Parathyroid adenoma (tissue), 2 donors: ENCODE measurements at regions not wholly inside any gene's neighbourhood (a gene's known extent, or its start where the extent isn't known, plus 50 kb on each side); places are given as distances from the start of the nearest gene placed in this dataset.

Experiments used
- H2AFZ ChIP-seq: fragments of 300-600 bp; sonication (generic); one replicate; pipeline ENCODE4 v1.7.0; 2017; ENCODE audit warnings: antibody characterized with exemption, mild to moderate bottlenecking
- H3K27ac ChIP-seq: fragments of 300-600 bp; sonication (generic); one replicate; pipeline ENCODE4 v1.7.0; 2017
- H3K27me3 ChIP-seq: fragments of 300-600 bp; sonication (generic); one replicate; pipeline ENCODE4 v1.7.0; 2017; ENCODE audit warnings: low read length; ENCODE audit not compliant: control insufficient read depth, insufficient read depth
- H3K36me3 ChIP-seq: fragments of 300-600 bp; sonication (generic); one replicate; pipeline ENCODE4 v1.7.0; 2017; ENCODE audit warnings: low read length; ENCODE audit not compliant: control insufficient read depth, insufficient read depth
- H3K4me1 ChIP-seq: fragments of 300-600 bp; sonication (generic); one replicate; pipeline ENCODE4 v1.7.0; 2017; ENCODE audit warnings: control low read depth
- H3K4me2 ChIP-seq: fragments of 300-600 bp; sonication (generic); one replicate; pipeline ENCODE4 v1.7.0; 2017; ENCODE audit warnings: low read length
- H3K4me3 ChIP-seq: fragments of 300-600 bp; sonication (generic); one replicate; pipeline ENCODE4 v1.7.0; 2017; ENCODE audit warnings: low read depth, low read length
- H3K79me2 ChIP-seq: fragments of 300-600 bp; sonication (generic); one replicate; pipeline ENCODE4 v1.7.0; 2017; ENCODE audit warnings: control low read depth
- H3K9ac ChIP-seq: fragments of 300-600 bp; sonication (generic); one replicate; pipeline ENCODE4 v1.7.0; 2017; ENCODE audit warnings: mild to moderate bottlenecking
- H3K9me3 ChIP-seq: fragments of 300-600 bp; sonication (generic); one replicate; pipeline ENCODE4 v1.7.0; 2017; ENCODE audit warnings: low read length; ENCODE audit not compliant: control insufficient read depth
- TF ChIP-seq, protein P1 (sequence below): fragments of 300-600 bp; sonication (generic); IDR thresholded peaks from one replicate; pipeline ENCODE4 v1.7.0; 2017; ENCODE audit warnings: antibody characterized with exemption, mild to moderate bottlenecking
- donor health status: primary hyperparathyroidism.

- no peaks in the 10 kb centered on the region for H3K9me3 ChIP-seq
- H3K27me3 ChIP-seq: no peaks in the 10 kb centered on the region
- no peak overlapping the region for H3K9ac ChIP-seq
- no peak overlapping the region for H3K27ac ChIP-seq
- no peak overlapping the region for H3K4me3 ChIP-seq
- no peak overlapping the region for H2AFZ ChIP-seq
- TF ChIP-seq, protein P1, sequence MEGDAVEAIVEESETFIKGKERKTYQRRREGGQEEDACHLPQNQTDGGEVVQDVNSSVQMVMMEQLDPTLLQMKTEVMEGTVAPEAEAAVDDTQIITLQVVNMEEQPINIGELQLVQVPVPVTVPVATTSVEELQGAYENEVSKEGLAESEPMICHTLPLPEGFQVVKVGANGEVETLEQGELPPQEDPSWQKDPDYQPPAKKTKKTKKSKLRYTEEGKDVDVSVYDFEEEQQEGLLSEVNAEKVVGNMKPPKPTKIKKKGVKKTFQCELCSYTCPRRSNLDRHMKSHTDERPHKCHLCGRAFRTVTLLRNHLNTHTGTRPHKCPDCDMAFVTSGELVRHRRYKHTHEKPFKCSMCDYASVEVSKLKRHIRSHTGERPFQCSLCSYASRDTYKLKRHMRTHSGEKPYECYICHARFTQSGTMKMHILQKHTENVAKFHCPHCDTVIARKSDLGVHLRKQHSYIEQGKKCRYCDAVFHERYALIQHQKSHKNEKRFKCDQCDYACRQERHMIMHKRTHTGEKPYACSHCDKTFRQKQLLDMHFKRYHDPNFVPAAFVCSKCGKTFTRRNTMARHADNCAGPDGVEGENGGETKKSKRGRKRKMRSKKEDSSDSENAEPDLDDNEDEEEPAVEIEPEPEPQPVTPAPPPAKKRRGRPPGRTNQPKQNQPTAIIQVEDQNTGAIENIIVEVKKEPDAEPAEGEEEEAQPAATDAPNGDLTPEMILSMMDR: no peak
- H3K4me1 ChIP-seq: peaks cover 9% of the 10 kb centered on the region
- H3K36me3 ChIP-seq: no peaks in the 10 kb centered on the region
- H3K79me2 ChIP-seq: no peaks in the 10 kb centered on the region
- no peak overlapping the region for H3K4me2 ChIP-seq
Observed at GRCh38 chr15:47339800-47340570, 377.3 kb upstream of the SEMA6D start.

DNA sequence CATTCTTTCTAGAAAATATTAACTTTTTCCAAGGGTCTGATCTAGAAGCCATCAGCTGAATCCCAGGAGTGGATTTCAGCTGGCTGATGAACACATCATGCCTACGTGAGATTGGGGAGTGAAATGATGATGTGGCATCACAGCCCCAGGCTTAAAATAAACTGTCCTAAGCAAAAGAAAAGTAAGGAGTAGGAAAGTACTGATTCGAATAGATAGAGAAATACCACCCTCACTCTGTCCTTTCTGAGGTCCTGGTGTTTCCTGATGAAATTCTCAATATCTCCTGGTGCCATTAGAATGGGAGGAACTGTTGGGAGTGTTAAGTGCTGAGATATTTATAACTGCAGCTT, 376.8 kb upstream of the SEMA6D start:
- TF ChIP-seq, protein P1: no peak
- no peak overlapping the region for H3K4me3 ChIP-seq
- H3K4me2 ChIP-seq: no peak overlapping the region
- no peaks in the 10 kb centered on the region for H3K79me2 ChIP-seq
- H3K9me3 ChIP-seq: no peaks in the 10 kb centered on the region
- H3K27ac ChIP-seq: no peak overlapping the region
- no peak overlapping the region for H2AFZ ChIP-seq
- no peak overlapping the region for H3K9ac ChIP-seq
- H3K4me1 ChIP-seq: peaks cover 9% of the 10 kb centered on the region
- H3K36me3 ChIP-seq: no peaks in the 10 kb centered on the region
- no peaks in the 10 kb centered on the region for H3K27me3 ChIP-seq

DNA sequence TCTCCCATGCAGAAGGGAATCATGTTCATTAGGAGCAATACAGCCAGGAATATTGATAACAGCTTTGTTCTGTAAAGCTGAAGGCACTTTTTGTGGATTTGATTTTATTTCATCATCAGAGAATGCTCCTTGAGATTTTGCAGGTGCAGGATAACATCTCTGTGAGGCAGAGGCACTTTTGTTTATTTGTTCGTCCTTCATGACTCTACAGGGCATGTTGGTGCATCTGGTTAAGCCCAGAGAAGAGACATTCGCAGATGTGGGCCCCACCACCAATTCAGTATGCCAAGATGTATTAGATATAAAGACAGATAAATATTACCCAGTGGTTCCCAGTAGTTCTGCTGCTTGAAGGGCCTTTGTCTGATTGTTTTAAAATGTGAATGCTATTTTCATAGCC, 368.1 kb upstream of the SEMA6D start:
- Histone ChIP-seq H3K27ac (peak overlapping the region; percentile 24), H3K4me3 (no peak overlapping the region), H3K27me3 (no peaks in the 10 kb centered on the region), H3K9me3 (no peaks in the 10 kb centered on the region), H3K9ac (no peak overlapping the region), H3K79me2 (no peaks in the 10 kb centered on the region), H3K4me2 (no peak overlapping the region), H2AFZ (no peak overlapping the region), H3K36me3 (no peaks in the 10 kb centered on the region), H3K4me1 (peaks cover 7% of the 10 kb centered on the region)
- TF ChIP-seq, protein P1: no peak

DNA sequence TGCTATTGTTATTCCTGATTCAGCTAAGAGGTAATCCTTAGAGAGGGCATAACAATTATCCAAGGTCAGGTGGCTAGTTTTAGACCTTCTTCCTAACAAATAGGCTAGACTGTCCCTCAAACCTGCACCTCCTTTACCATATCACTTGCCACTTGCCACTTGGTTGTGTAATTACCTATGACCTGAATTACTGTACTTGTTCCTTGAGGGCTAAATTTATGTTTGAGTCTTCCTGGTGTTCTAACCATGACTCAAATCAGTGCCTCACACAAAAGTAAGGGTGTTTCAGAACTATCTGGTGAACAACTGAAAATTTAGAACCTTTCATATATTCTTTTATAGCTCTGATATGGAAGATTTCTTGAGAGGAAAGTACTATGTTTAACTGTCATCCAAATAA, 365.8 kb upstream of the SEMA6D start:
- Histone ChIP-seq H3K79me2 (no peaks in the 10 kb centered on the region), H3K36me3 (no peaks in the 10 kb centered on the region), H3K4me3 (no peak overlapping the region), H3K27ac (no peak overlapping the region), H3K4me2 (no peak overlapping the region), H2AFZ (no peak overlapping the region), H3K9me3 (no peaks in the 10 kb centered on the region), H3K27me3 (no peaks in the 10 kb centered on the region), H3K4me1 (peaks cover 7% of the 10 kb centered on the region), H3K9ac (no peak overlapping the region)
- TF ChIP-seq, protein P1: no peak

DNA sequence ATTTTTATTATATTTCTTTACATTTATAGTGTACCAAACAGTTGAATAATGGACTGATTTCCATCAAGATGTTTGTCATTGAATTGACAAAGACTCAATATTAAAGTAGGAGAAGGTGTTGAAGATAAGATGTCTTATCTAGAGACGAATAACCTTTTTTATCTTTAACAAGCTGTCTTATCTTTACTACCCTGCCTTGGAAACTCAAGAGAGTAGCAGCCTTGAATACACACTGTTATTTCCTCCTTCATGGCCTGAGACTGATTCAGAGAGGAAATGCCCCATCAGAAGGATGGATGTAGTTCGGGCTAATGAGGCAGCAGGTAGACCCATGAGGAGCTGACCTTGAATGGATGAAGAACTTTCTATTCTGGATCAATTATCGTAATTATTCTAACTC, 365.1 kb upstream of the SEMA6D start:
- no peaks in the 10 kb centered on the region for H3K79me2 ChIP-seq
- no peak overlapping the region for H3K27ac ChIP-seq
- peaks cover 7% of the 10 kb centered on the region for H3K4me1 ChIP-seq
- H3K9me3 ChIP-seq: no peaks in the 10 kb centered on the region
- H3K9ac ChIP-seq: no peak overlapping the region
- H3K27me3 ChIP-seq: no peaks in the 10 kb centered on the region
- TF ChIP-seq, protein P1: no peak
- H2AFZ ChIP-seq: no peak overlapping the region
- H3K4me2 ChIP-seq: no peak overlapping the region
- no peaks in the 10 kb centered on the region for H3K36me3 ChIP-seq
- H3K4me3 ChIP-seq: no peak overlapping the region
